Fibroblast of the aortic adventitia (primary cell): ENCODE measurements at regions not wholly inside any gene's neighbourhood (a gene's known extent, or its start where the extent isn't known, plus 50 kb on each side); places are given as distances from the start of the nearest gene placed in this dataset.

Experiments
- DNase-seq: peaks from one replicate; pipeline ENCODE4 v3.0.0-alpha.2; 2010; ENCODE audit warnings: low read depth
- H3K4me3 ChIP-seq: 2 replicates; pipeline ENCODE4 v1.5.1; 2011; ENCODE audit warnings: low read depth, mild to moderate bottlenecking, control low read depth, low read length, moderate library complexity
- CTCF ChIP-seq: IDR thresholded peaks from 2 replicates; pipeline ENCODE4 v1.5.1; 2011; ENCODE audit warnings: mild to moderate bottlenecking, low read length, control low read depth, inconsistent platforms; ENCODE audit not compliant: insufficient read depth

DNA sequence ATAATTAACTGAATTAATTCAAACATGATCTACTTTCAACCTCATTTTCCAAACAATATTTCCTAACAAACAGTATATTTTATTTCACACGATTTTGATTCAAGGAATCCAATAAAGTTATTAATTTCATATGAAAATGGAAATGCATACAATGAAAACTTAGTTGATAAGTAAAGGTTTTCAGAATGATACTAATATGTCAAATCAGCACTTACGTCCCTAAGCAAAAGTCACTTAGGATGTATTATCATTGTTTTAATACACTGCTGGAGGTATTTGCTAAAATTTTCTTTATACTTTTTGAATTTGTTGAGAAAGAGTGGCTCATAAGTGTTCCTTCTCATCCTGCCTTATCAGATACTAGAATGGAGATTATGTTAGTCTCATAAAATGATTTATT lies 266.8 kb upstream of the PUDP start:
- TF ChIP-seq CTCF: no peak
- DNase-seq: no peak
- H3K4me3 ChIP-seq: no peak overlapping the region

- no peak for TF ChIP-seq CTCF
- no peak for DNase-seq
- H3K4me3 ChIP-seq: no peak overlapping the region
These were observed 264.9 kb upstream of the PUDP start for GRCh38 chrX:7412840-7413239.

- DNase-seq: no peak
- no peak overlapping the region for H3K4me3 ChIP-seq
- TF ChIP-seq CTCF: no peak
These were observed 261.9 kb upstream of the PUDP start for GRCh38 chrX:7409866-7410265.

DNA sequence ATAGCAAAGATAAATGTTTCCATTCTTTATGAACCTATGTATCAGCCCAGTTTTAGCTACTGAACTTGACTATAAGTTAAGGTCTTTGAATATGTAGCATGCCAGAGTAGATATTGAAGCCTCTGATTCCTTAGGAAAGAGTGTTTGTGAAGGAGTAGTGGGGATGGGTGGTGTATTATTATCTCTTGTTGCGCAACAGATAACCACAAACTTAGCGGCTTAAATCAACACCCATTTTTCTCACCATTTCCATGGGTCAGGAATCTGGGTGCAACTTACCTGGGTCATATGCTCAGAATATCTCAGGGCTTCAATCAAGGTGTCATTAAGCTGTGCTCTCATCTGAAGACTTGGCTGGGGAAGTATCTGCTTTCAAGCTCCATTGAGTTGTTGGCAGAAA lies 251.4 kb upstream of the PUDP start:
- TF ChIP-seq CTCF: no peak
- DNase-seq: no peak
- H3K4me3 ChIP-seq: no peak overlapping the region

- DNase-seq: no peak
- no peak overlapping the region for H3K4me3 ChIP-seq
- no peak for TF ChIP-seq CTCF
These were observed 242.5 kb upstream of the PUDP start for GRCh38 chrX:7390441-7390840.

GRCh38 chrX:7389576-7389975 lies 241.6 kb upstream of the PUDP start:
- DNase-seq: no peak
- TF ChIP-seq CTCF: no peak
- no peak overlapping the region for H3K4me3 ChIP-seq

GRCh38 chrX:7385131-7385530 lies 237.2 kb upstream of the PUDP start:
- TF ChIP-seq CTCF: no peak
- no peak overlapping the region for H3K4me3 ChIP-seq
- no peak for DNase-seq
